HG02610 (cell line): ENCODE measurements at regions not wholly inside any gene's neighbourhood (a gene's known extent, or its start where the extent isn't known, plus 50 kb on each side); places are given as distances from the start of the nearest gene placed in this dataset.

Experiments
- ATAC-seq: cut with Tn5 transposase; IDR thresholded peaks from one replicate; pipeline ENCODE4 v1.9.1; 2021; ENCODE audit warnings: mild to moderate bottlenecking, moderate library complexity; ENCODE audit not compliant: unreplicated experiment

- no peak for ATAC-seq
Observed at GRCh38 chr12:17810399-17810798, 279.6 kb downstream of the RERGL start.

GRCh38 chr12:17809206-17809605 lies 280.8 kb downstream of the RERGL start:
- ATAC-seq, result no peak

GRCh38 chr12:17802657-17803641 lies 287.0 kb downstream of the RERGL start:
- ATAC-seq, result no peak

- ATAC-seq, result no peak
Observed at GRCh38 chr12:17793854-17794253, 296.1 kb downstream of the RERGL start.

GRCh38 chr12:17778242-17778641 lies 311.8 kb downstream of the RERGL start:
- ATAC-seq, result no peak

- ATAC-seq, result no peak
Observed at GRCh38 chr12:17763366-17763765, 326.6 kb downstream of the RERGL start.

- ATAC-seq, result no peak
Observed at GRCh38 chr12:17759982-17760381, 330.0 kb downstream of the RERGL start.
